ENCODE measurements at regions not wholly inside any gene's neighbourhood (a gene's known extent, or its start where the extent isn't known, plus 50 kb on each side); places are given as distances from the start of the nearest gene placed in this dataset.

GRCh38 chr18:37716106-37716735, 150.6 kb upstream of the CELF4 start:
- Histone ChIP-seq H3K27me3 (ENCODE audit: control insufficient read depth in 4 of 4, insufficient read depth in 4 of 4, low read length in 3 of 4) (no peaks in the 10 kb centered on the region), H3K27ac (ENCODE audit: low read depth in 1 of 2, low read length in 2 of 2) (no peak overlapping the region), H3K36me3 (ENCODE audit: control insufficient read depth in 4 of 4, insufficient read depth in 3 of 4, low read depth in 1 of 4, low read length in 3 of 4) (no peaks in the 10 kb centered on the region), H3K4me1 (ENCODE audit: control insufficient read depth in 4 of 4, insufficient read depth in 4 of 4, low read length in 3 of 4) (no peaks in the 10 kb centered on the region), H3K9ac (ENCODE audit: low read depth in 1 of 2, low read length in 2 of 2) (no peak overlapping the region), H3K9me3 (ENCODE audit: control insufficient read depth in 4 of 4, low read length in 3 of 4) (no peaks in the 10 kb centered on the region), H3K4me3 (ENCODE audit: low read depth in 1 of 3, low read length in 3 of 3) (no peak overlapping the region)
- no peak for DNase-seq (ENCODE audit: low spot score)
- no peak for TF ChIP-seq HNF4G (IDR thresholded peaks at IDR 0.05)
- TF ChIP-seq TAF1 (conservative IDR thresholded peaks at IDR 0.05), result no peak
- TF ChIP-seq JUND (IDR thresholded peaks at IDR 0.05), result no peak
- TF ChIP-seq EGR1 (IDR thresholded peaks at IDR 0.05; ENCODE audit: low read depth in 2 of 2), result no peak
- no peak for TF ChIP-seq FOXA1 (IDR thresholded peaks at IDR 0.05)
- TF ChIP-seq RAD21 (IDR thresholded peaks at IDR 0.05), result no peak
- TF ChIP-seq, protein P1, sequence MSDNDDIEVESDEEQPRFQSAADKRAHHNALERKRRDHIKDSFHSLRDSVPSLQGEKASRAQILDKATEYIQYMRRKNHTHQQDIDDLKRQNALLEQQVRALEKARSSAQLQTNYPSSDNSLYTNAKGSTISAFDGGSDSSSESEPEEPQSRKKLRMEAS (IDR thresholded peaks at IDR 0.05), result no peak
- TF ChIP-seq RXRA (IDR thresholded peaks at IDR 0.05), result no peak
- TF ChIP-seq, protein P2, sequence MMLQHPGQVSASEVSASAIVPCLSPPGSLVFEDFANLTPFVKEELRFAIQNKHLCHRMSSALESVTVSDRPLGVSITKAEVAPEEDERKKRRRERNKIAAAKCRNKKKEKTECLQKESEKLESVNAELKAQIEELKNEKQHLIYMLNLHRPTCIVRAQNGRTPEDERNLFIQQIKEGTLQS (IDR thresholded peaks at IDR 0.05), result no peak
- no peak for TF ChIP-seq GABPA (IDR thresholded peaks at IDR 0.05 in 1 of 2, conservative IDR thresholded peaks at IDR 0.05 in 1 of 2)
- TF ChIP-seq YY1 (IDR thresholded peaks at IDR 0.05), result no peak
- no peak for TF ChIP-seq FOXA2 (IDR thresholded peaks at IDR 0.05)
- TF ChIP-seq, protein P3, sequence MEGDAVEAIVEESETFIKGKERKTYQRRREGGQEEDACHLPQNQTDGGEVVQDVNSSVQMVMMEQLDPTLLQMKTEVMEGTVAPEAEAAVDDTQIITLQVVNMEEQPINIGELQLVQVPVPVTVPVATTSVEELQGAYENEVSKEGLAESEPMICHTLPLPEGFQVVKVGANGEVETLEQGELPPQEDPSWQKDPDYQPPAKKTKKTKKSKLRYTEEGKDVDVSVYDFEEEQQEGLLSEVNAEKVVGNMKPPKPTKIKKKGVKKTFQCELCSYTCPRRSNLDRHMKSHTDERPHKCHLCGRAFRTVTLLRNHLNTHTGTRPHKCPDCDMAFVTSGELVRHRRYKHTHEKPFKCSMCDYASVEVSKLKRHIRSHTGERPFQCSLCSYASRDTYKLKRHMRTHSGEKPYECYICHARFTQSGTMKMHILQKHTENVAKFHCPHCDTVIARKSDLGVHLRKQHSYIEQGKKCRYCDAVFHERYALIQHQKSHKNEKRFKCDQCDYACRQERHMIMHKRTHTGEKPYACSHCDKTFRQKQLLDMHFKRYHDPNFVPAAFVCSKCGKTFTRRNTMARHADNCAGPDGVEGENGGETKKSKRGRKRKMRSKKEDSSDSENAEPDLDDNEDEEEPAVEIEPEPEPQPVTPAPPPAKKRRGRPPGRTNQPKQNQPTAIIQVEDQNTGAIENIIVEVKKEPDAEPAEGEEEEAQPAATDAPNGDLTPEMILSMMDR (IDR thresholded peaks at IDR 0.05; ENCODE audit: low read depth, low read length, missing input control), result no peak
- TF ChIP-seq REST (IDR thresholded peaks at IDR 0.05), result no peak
- no peak for TF ChIP-seq HNF4A (conservative IDR thresholded peaks at IDR 0.05)
- no peak for TF ChIP-seq NR2F2 (IDR thresholded peaks at IDR 0.05)
- TF ChIP-seq SP1 (IDR thresholded peaks at IDR 0.05), result no peak
- 73% methylated on average over 5 of the region's 5 CpGs for WGBS

DNA sequence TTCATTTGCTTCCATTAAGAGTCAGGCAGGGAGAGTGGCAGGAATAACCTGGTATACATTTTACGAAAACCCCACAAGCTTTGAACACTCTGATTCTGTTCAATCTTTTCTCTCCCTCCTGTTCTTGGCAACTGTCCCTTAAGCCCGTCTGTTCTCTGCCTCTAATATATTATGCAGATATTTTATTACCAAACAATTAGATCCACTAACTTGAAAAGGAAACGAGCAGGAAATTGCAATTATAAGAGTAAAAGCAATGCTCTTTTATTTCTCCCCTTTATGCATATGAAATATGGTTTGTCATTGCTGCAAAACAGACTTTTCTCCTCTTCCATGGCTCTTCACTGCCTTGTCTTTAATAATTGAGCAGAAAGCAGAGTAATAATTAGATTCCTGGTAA, 149.1 kb upstream of the CELF4 start:
- Histone ChIP-seq H3K4me3 (ENCODE audit: low read depth in 1 of 3, low read length in 3 of 3) (no peak overlapping the region), H3K36me3 (ENCODE audit: control insufficient read depth in 4 of 4, insufficient read depth in 3 of 4, low read depth in 1 of 4, low read length in 3 of 4) (no peaks in the 10 kb centered on the region), H3K9me3 (ENCODE audit: control insufficient read depth in 4 of 4, low read length in 3 of 4) (no peaks in the 10 kb centered on the region), H3K9ac (ENCODE audit: low read depth in 1 of 2, low read length in 2 of 2) (no peak overlapping the region), H3K27ac (ENCODE audit: low read depth in 1 of 2, low read length in 2 of 2) (no peak overlapping the region), H3K27me3 (ENCODE audit: control insufficient read depth in 4 of 4, insufficient read depth in 4 of 4, low read length in 3 of 4) (no peaks in the 10 kb centered on the region), H3K4me1 (ENCODE audit: control insufficient read depth in 4 of 4, insufficient read depth in 4 of 4, low read length in 3 of 4) (no peaks in the 10 kb centered on the region)
- no peak for DNase-seq (ENCODE audit: low spot score)
- 54% methylated on average over 3 of the region's 3 CpGs for WGBS
- TF ChIP-seq YY1 (IDR thresholded peaks at IDR 0.05), result no peak
- TF ChIP-seq REST (IDR thresholded peaks at IDR 0.05), result no peak
- TF ChIP-seq EGR1 (IDR thresholded peaks at IDR 0.05; ENCODE audit: low read depth in 2 of 2), result no peak
- no peak for TF ChIP-seq RXRA (IDR thresholded peaks at IDR 0.05)
- no peak for TF ChIP-seq HNF4A (conservative IDR thresholded peaks at IDR 0.05)
- TF ChIP-seq NR2F2 (IDR thresholded peaks at IDR 0.05), result no peak
- TF ChIP-seq FOXA1 (IDR thresholded peaks at IDR 0.05), result no peak
- no peak for TF ChIP-seq TAF1 (conservative IDR thresholded peaks at IDR 0.05)
- TF ChIP-seq HNF4G (IDR thresholded peaks at IDR 0.05), result no peak
- TF ChIP-seq, protein P2 (IDR thresholded peaks at IDR 0.05), result no peak
- TF ChIP-seq, protein P3 (IDR thresholded peaks at IDR 0.05; ENCODE audit: low read depth, low read length, missing input control), result no peak

Measured in liver (tissue), 8 donors.